VCaP (cell line): ENCODE measurements at regions not wholly inside any gene's neighbourhood (a gene's known extent, or its start where the extent isn't known, plus 50 kb on each side); places are given as distances from the start of the nearest gene placed in this dataset.

Experiments used
- H3K27ac ChIP-seq: fragments of 450-650 bp; 2 replicates; pipeline ENCODE4 v1.5.1; 2017
- CTCF ChIP-seq: fragments of 450-650 bp; conservative IDR thresholded peaks from 2 replicates; pipeline ENCODE4 v1.5.1; 2017; ENCODE audit warnings: mild to moderate bottlenecking, moderate library complexity

- TF ChIP-seq CTCF: no peak
- H3K27ac ChIP-seq: no peak overlapping the region
Measured at GRCh38 chr2:487186-488079, 189.8 kb downstream of the TMEM18 start.

DNA sequence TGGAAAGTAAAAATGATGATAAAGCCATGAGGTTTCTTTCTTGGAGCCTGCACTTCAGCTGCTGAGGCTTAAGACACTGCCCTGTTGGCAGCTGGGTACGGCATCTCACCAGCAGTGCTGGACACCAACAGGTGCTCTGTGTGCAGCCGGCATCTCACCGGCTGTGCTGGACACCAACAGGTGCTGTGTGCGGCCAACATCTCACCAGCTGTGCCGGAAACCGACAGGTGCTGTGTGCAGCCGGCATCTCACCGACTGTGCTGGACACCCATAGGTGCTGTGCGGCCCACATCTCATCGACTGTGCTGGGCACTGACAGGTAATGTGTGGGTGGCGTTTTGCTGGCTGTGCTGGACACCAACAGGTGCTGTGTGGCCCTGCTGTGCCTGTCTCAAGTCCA lies 190.8 kb downstream of the TMEM18 start:
- no peak overlapping the region for H3K27ac ChIP-seq
- TF ChIP-seq CTCF: no peak

DNA sequence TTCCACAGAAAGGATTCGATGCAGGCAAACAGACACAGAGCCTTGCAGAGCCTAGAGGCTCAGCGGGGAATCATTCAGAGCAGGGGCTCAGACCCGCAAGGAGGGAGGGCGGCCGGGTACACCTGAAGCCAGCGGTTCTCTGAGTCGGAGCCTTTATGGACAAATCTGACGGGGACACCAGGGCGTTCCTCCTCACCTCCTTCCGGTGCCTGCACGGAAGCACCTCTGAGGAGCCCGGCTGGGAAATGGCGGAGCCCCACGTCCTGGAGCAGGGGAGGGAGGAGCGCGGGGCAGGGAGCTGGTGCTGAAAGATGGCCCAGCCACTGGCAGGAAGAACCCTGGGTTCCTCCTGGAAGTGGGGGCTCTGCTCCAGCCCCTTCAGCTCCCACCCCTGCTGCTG lies 193.5 kb upstream of the ALKAL2 start:
- H3K27ac ChIP-seq: no peak overlapping the region
- no peak for TF ChIP-seq CTCF

DNA sequence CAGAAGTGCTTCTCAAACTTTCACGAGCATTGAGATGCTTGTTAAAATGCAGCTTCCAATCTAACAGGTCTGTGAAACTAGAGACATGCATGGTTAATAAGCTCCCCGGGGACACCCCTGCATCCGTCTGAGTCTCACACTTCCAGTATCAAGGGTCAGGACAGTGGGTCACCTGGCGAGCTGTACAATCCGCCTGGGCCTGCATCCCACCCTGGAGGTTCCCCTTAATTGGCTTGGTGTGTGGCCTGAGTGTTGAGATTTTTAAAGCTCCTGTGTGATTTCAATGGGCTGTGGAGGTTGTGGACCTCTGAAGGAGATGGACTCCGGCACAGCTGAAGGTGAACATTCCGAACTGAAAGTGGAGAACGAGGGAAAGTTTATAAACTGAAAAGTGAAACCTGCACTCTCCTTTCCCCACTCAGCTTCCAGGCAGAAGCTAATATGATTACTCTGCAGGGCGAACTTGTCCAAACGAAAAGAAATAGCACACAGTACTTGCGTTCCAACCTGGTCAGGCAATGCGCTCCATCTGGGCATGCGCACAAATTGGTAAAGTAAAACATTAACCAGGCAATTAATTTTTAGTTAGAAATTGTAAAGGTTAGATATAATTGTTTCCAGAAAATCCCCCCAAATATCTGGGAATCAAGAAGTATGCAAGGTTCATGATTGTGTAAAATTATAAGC lies 191.7 kb upstream of the ALKAL2 start:
- TF ChIP-seq CTCF: no peak
- H3K27ac ChIP-seq: peak overlapping the region; percentile 69

- TF ChIP-seq CTCF: no peak
- peak overlapping the region; percentile 69 for H3K27ac ChIP-seq
Measured at GRCh38 chr2:479031-479430, 191.1 kb upstream of the ALKAL2 start.

GRCh38 chr2:471560-471959 lies 183.7 kb upstream of the ALKAL2 start:
- TF ChIP-seq CTCF: no peak
- peak overlapping the region; percentile 80 for H3K27ac ChIP-seq

GRCh38 chr2:469514-469913 lies 181.6 kb upstream of the ALKAL2 start:
- peak overlapping the region; percentile 80 for H3K27ac ChIP-seq
- no peak for TF ChIP-seq CTCF
